ENCODE measurements at regions not wholly inside any gene's neighbourhood (a gene's known extent, or its start where the extent isn't known, plus 50 kb on each side); places are given as distances from the start of the nearest gene placed in this dataset.

DNA sequence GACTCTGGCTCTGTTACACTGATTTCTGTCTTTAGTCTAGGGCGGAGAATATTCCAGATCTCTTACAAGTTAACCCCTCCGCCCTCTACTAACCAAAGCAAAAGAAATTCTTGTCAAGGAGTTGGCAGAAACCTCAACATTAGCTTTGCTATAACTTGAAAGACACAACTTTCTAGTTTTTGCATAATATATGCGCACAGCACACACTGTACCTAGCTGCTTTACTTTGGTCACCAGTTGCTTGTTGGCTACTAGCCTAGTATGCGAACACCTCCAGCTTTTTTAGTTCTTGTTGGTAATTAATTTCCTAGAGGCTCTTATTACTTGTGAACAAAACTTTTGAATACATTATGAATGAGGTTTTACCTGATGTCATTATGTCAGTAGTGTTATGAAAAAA is 348.8 kb upstream of the C2CD4B start:
- TF ChIP-seq, protein P1, sequence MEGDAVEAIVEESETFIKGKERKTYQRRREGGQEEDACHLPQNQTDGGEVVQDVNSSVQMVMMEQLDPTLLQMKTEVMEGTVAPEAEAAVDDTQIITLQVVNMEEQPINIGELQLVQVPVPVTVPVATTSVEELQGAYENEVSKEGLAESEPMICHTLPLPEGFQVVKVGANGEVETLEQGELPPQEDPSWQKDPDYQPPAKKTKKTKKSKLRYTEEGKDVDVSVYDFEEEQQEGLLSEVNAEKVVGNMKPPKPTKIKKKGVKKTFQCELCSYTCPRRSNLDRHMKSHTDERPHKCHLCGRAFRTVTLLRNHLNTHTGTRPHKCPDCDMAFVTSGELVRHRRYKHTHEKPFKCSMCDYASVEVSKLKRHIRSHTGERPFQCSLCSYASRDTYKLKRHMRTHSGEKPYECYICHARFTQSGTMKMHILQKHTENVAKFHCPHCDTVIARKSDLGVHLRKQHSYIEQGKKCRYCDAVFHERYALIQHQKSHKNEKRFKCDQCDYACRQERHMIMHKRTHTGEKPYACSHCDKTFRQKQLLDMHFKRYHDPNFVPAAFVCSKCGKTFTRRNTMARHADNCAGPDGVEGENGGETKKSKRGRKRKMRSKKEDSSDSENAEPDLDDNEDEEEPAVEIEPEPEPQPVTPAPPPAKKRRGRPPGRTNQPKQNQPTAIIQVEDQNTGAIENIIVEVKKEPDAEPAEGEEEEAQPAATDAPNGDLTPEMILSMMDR (IDR thresholded peaks at IDR 0.05), result no peak
- no peak for TF ChIP-seq EZH2 (IDR thresholded peaks at IDR 0.05; ENCODE audit: borderline replicate concordance, insufficient read depth, low read depth, low read length, poor library complexity, severe bottlenecking)

Data from B cell (primary cell).